Uterus (tissue), 3 donors: ENCODE measurements at regions not wholly inside any gene's neighbourhood (a gene's known extent, or its start where the extent isn't known, plus 50 kb on each side); places are given as distances from the start of the nearest gene placed in this dataset.

Source experiments
- DNase-seq, 2 donors: peaks; one replicate each; pipeline ENCODE4 v3.0.0-alpha.2; 2019 to 2020
- H3K27ac ChIP-seq, 2 donors: fragments of 200-600 bp; sonication (generic); 1 replicate in 1 of 2; 2 replicates in 1 of 2; pipeline ENCODE4 v1.5.1; 2016 to 2018
- H3K27me3 ChIP-seq, 2 donors: fragments of 200-600 bp; sonication (generic); one replicate each; pipeline ENCODE4 v1.5.1; 2018 to 2019; ENCODE audit warnings: control low read depth in 1 of 2
- H3K36me3 ChIP-seq, 2 donors: fragments of 200-600 bp; sonication (generic); one replicate each; pipeline ENCODE4 v1.5.1; 2019; ENCODE audit warnings: control low read depth in 1 of 2
- H3K4me1 ChIP-seq, 2 donors: fragments of 200-600 bp; sonication (generic); one replicate each; pipeline ENCODE4 v1.5.1; 2018 to 2019; ENCODE audit warnings: control low read depth in 1 of 2
- H3K4me3 ChIP-seq, 2 donors: fragments of 200-600 bp; sonication (generic); 1 replicate in 1 of 2; 2 replicates in 1 of 2; pipeline ENCODE4 v1.5.1; 2018 to 2019; ENCODE audit warnings: mild to moderate bottlenecking in 1 of 2
- H3K9me3 ChIP-seq, 2 donors: fragments of 200-600 bp; sonication (generic); one replicate each; pipeline ENCODE4 v1.5.1; 2019; ENCODE audit warnings: control low read depth in 1 of 2
- POLR2A ChIP-seq, 2 donors: fragments of 450-650 bp; IDR thresholded peaks; one replicate each; pipeline ENCODE4 v1.6.1; 2016; ENCODE audit warnings: antibody characterized with exemption in 2 of 2, mild to moderate bottlenecking in 1 of 2, moderate library complexity in 1 of 2
- intact Hi-C: fragments of 100-400 bp; cut with DNase I; formaldehyde crosslinking; loops from one replicate; pipeline ENCODE4 v1.15.1; 2023; ENCODE audit warnings: low total_unique reads
- TF ChIP-seq, protein P1 (sequence below), 4 experiments: fragments of 200-600 bp in 2 of 4; fragments of 450-650 bp in 2 of 4; sonication (generic) in 2 of 4; IDR thresholded peaks; one replicate each; pipeline ENCODE4 v1.5.1; 2016 to 2019; ENCODE audit warnings: antibody characterized with exemption in 4 of 4, mild to moderate bottlenecking in 2 of 4, moderate library complexity in 1 of 4
- donor health status: DM: yes; HTN: yes; CAD: no.

- Histone ChIP-seq H3K27me3 (no peaks in the 10 kb centered on the region), H3K4me1 (no peaks in the 10 kb centered on the region), H3K36me3 (no peaks in the 10 kb centered on the region), H3K4me3 (no peak overlapping the region), H3K9me3 (no peaks in the 10 kb centered on the region), H3K27ac (no peak overlapping the region)
- no peak for DNase-seq
- intact Hi-C loops, result no loop called here
- TF ChIP-seq, protein P1, sequence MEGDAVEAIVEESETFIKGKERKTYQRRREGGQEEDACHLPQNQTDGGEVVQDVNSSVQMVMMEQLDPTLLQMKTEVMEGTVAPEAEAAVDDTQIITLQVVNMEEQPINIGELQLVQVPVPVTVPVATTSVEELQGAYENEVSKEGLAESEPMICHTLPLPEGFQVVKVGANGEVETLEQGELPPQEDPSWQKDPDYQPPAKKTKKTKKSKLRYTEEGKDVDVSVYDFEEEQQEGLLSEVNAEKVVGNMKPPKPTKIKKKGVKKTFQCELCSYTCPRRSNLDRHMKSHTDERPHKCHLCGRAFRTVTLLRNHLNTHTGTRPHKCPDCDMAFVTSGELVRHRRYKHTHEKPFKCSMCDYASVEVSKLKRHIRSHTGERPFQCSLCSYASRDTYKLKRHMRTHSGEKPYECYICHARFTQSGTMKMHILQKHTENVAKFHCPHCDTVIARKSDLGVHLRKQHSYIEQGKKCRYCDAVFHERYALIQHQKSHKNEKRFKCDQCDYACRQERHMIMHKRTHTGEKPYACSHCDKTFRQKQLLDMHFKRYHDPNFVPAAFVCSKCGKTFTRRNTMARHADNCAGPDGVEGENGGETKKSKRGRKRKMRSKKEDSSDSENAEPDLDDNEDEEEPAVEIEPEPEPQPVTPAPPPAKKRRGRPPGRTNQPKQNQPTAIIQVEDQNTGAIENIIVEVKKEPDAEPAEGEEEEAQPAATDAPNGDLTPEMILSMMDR (IDR thresholded peaks at IDR 0.05), result no peak
- no peak for TF ChIP-seq POLR2A (IDR thresholded peaks at IDR 0.05)
Measured at GRCh38 chr1:55988963-55989452, 590.4 kb downstream of the PLPP3 start.

GRCh38 chr1:55987491-55988249, 591.7 kb downstream of the PLPP3 start:
- Histone ChIP-seq H3K27ac (no peak overlapping the region), H3K27me3 (no peaks in the 10 kb centered on the region), H3K36me3 (no peaks in the 10 kb centered on the region), H3K4me3 (no peak overlapping the region), H3K4me1 (no peaks in the 10 kb centered on the region), H3K9me3 (no peaks in the 10 kb centered on the region)
- TF ChIP-seq POLR2A (IDR thresholded peaks at IDR 0.05), result no peak
- TF ChIP-seq, protein P1 (IDR thresholded peaks at IDR 0.05), result no peak
- no peak for DNase-seq
- intact Hi-C loops, result no loop called here

DNA sequence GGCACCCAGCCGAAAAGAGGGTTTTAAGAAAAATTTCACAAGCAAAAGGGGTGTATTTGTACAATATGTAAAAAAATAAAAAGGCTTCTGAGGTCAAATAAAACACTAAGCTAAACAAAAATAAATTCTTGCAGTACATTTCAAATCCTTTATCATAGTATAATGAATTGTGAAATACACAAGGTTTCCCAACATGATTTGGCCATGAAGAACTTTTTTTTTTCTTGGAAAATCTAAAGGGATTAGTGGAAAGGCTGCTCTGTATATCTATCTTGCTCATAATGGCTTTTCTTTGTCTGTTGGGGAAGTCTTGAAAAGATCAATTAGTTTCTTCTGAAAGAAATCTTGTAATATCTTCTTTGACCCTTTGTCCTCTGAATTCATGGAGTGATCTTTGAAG, 593.4 kb downstream of the PLPP3 start:
- H3K27ac ChIP-seq, result no peak overlapping the region
- H3K27me3 ChIP-seq, result no peaks in the 10 kb centered on the region
- no peak overlapping the region for H3K4me3 ChIP-seq
- no peaks in the 10 kb centered on the region for H3K9me3 ChIP-seq
- no peak for DNase-seq
- H3K36me3 ChIP-seq, result no peaks in the 10 kb centered on the region
- TF ChIP-seq, protein P1 (IDR thresholded peaks at IDR 0.05), result no peak
- no peak for TF ChIP-seq POLR2A (IDR thresholded peaks at IDR 0.05)
- intact Hi-C loops, result no loop called here
- H3K4me1 ChIP-seq, result no peaks in the 10 kb centered on the region

GRCh38 chr1:55981010-55981650, 598.2 kb downstream of the PLPP3 start:
- TF ChIP-seq, protein P1 (IDR thresholded peaks at IDR 0.05), result no peak
- TF ChIP-seq POLR2A (IDR thresholded peaks at IDR 0.05), result no peak
- DNase-seq, result no peak
- Histone ChIP-seq H3K27ac (no peak overlapping the region), H3K4me3 (no peak overlapping the region), H3K27me3 (no peaks in the 10 kb centered on the region), H3K4me1 (no peaks in the 10 kb centered on the region), H3K9me3 (peaks cover 0 to 8% of the 10 kb centered on the region in 2 donors), H3K36me3 (no peaks in the 10 kb centered on the region)
- intact Hi-C loops, result no loop called here

DNA sequence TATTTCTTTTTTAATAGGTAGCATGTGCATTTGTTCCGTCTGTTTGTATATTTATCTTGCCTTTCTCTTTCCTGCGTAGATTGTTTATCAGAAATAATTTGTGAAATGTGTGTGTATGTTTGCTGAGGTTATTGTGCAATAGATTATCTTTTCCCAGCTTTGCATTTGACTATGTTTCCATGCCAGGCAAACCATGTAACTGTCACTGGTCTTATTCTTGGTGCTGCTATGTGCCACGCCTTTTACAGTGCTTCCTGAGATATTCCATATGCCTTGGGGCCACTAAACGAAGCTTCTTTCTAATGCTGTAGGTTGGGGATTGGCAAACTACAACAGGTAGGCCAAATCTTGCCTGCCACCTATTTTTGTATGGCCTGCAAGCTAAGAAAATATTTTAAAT, 598.8 kb downstream of the PLPP3 start:
- intact Hi-C loops, result no loop called here
- Histone ChIP-seq H3K27ac (no peak overlapping the region), H3K9me3 (peaks cover 0 to 8% of the 10 kb centered on the region in 2 donors), H3K4me3 (no peak overlapping the region), H3K36me3 (no peaks in the 10 kb centered on the region), H3K27me3 (no peaks in the 10 kb centered on the region), H3K4me1 (no peaks in the 10 kb centered on the region)
- DNase-seq, result no peak
- TF ChIP-seq, protein P1 (IDR thresholded peaks at IDR 0.05), result no peak
- no peak for TF ChIP-seq POLR2A (IDR thresholded peaks at IDR 0.05)
